KMS-11 (cell line): ENCODE measurements at regions not wholly inside any gene's neighbourhood (a gene's known extent, or its start where the extent isn't known, plus 50 kb on each side); places are given as distances from the start of the nearest gene placed in this dataset.
"Not testable (repeated sequence)": the region's sequence is repeated elsewhere in the genome, so short reads cannot be mapped to it uniquely, and the experiment has no call there.

Source experiments
- H2AFZ ChIP-seq: fragments of 200-600 bp; sonication (generic); 2 replicates; pipeline ENCODE4 v1.6.1; 2016; ENCODE audit warnings: antibody characterized with exemption, mixed run types, low read depth
- H3K27ac ChIP-seq: fragments of 200-600 bp; sonication (generic); 2 replicates; pipeline ENCODE4 v1.6.1; 2016; ENCODE audit warnings: mild to moderate bottlenecking, mixed run types
- H3K27me3 ChIP-seq: fragments of 200-600 bp; sonication (generic); 2 replicates; pipeline ENCODE4 v1.6.1; 2017; ENCODE audit warnings: mild to moderate bottlenecking, low read depth, mixed run types, moderate library complexity; ENCODE audit not compliant: insufficient read depth
- H3K36me3 ChIP-seq: fragments of 200-600 bp; sonication (generic); 2 replicates; pipeline ENCODE4 v1.6.1; 2017; ENCODE audit warnings: mild to moderate bottlenecking, mixed run types; ENCODE audit not compliant: insufficient read depth
- H3K4me1 ChIP-seq: fragments of 200-600 bp; sonication (generic); 2 replicates; pipeline ENCODE4 v1.6.1; 2016; ENCODE audit warnings: mild to moderate bottlenecking, low read depth, mixed run types; ENCODE audit not compliant: poor library complexity, severe bottlenecking
- H3K4me2 ChIP-seq: fragments of 200-600 bp; sonication (generic); 2 replicates; pipeline ENCODE4 v1.7.0; 2016; ENCODE audit warnings: mild to moderate bottlenecking, mixed run types
- H3K4me3 ChIP-seq: fragments of 200-600 bp; sonication (generic); IDR thresholded peaks from 2 replicates; pipeline ENCODE4 v1.6.1; 2017; ENCODE audit warnings: low read depth, low read length, mixed read lengths; ENCODE audit not compliant: insufficient read depth
- H3K79me2 ChIP-seq: fragments of 200-600 bp; sonication (generic); 2 replicates; pipeline ENCODE4 v1.6.1; 2016; ENCODE audit warnings: low read depth, mixed run types; ENCODE audit not compliant: insufficient read depth
- H3K9ac ChIP-seq: fragments of 200-600 bp; sonication (generic); 2 replicates; pipeline ENCODE4 v1.6.1; 2016; ENCODE audit warnings: mild to moderate bottlenecking, mixed run types
- H4K20me1 ChIP-seq: fragments of 200-600 bp; sonication (generic); 2 replicates; pipeline ENCODE4 v1.6.1; 2016; ENCODE audit warnings: mild to moderate bottlenecking, mixed run types; ENCODE audit not compliant: insufficient read depth
- TF ChIP-seq, protein P1 (sequence below): fragments of 200-600 bp; sonication (generic); conservative IDR thresholded peaks from 2 replicates; pipeline ENCODE4 v1.6.1; 2017; ENCODE audit warnings: low read depth, mild to moderate bottlenecking, antibody characterized with exemption, low read length, moderate library complexity, mixed read lengths

DNA sequence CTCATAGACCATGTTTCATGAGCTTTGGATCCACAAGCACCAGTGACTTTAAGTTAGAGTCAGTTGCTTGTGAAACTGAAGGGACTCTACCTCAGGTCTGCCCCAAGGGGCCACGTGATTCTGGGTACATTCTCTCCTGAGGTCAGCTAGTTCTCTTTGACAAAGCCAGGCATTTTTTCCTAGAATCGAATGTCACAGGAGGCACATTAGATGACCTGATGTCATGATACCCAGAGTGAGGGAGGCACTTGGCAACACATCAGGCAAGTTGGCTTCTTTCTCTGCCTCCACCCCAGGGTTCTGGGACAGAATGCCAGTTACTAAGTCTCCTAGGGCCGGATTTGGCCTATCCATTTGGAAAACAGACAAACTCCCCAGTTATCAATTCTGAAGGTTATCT, 93.0 kb downstream of the APIP start:
- Histone ChIP-seq H4K20me1 (no peaks in the 10 kb centered on the region), H2AFZ (no peak overlapping the region), H3K9ac (no peak overlapping the region), H3K4me2 (peak overlapping the region; percentile 83), H3K36me3 (no peaks in the 10 kb centered on the region), H3K4me3 (no peak overlapping the region), H3K27ac (no peak overlapping the region; the same call in 1 of the 2 replicates), H3K27me3 (no peaks in the 10 kb centered on the region), H3K79me2 (no peaks in the 10 kb centered on the region), H3K4me1 (peaks cover 96% of the 10 kb centered on the region)
- TF ChIP-seq, protein P1, sequence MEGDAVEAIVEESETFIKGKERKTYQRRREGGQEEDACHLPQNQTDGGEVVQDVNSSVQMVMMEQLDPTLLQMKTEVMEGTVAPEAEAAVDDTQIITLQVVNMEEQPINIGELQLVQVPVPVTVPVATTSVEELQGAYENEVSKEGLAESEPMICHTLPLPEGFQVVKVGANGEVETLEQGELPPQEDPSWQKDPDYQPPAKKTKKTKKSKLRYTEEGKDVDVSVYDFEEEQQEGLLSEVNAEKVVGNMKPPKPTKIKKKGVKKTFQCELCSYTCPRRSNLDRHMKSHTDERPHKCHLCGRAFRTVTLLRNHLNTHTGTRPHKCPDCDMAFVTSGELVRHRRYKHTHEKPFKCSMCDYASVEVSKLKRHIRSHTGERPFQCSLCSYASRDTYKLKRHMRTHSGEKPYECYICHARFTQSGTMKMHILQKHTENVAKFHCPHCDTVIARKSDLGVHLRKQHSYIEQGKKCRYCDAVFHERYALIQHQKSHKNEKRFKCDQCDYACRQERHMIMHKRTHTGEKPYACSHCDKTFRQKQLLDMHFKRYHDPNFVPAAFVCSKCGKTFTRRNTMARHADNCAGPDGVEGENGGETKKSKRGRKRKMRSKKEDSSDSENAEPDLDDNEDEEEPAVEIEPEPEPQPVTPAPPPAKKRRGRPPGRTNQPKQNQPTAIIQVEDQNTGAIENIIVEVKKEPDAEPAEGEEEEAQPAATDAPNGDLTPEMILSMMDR = no peak

DNA sequence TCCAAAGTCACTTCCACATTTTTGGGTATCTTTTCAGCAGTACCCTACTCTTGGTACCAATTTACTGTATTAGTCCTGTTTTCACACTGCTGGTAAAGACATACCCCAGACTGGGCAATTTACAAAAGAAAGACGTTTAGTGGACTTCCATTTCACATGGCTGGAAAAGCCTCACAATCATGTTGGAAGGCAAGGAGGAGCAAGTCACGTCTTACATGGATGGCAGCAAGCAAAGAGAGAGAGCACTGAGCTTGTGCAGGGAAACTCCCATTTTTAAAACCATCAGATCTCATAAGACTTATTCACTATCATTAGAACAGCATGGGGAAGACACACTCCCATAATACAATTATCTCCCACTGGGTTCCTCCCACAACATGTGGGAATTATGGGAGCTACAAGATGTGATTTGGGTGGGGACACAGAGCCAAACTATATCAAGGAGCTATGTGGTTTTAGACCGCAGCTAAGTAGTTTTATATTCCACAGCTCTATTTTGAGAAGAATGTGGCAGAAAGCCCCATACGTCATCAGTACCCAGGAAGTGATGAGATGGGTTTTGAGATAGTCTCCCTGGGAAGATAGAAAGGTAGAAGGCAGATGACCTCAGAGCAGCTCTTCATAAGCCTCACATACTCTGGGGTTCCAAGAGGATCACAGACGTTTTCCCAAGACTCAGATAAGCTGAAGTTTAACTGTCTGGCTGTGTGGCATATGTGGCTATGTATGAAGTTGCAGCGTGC, 96.3 kb downstream of the APIP start:
- Histone ChIP-seq H2AFZ (peak overlapping the region; percentile 18; the same call in 1 of the 2 replicates), H3K27ac (peak overlapping the region; percentile 51; the same call in 1 of the 2 replicates), H3K79me2 (no peaks in the 10 kb centered on the region), H4K20me1 (no peaks in the 10 kb centered on the region), H3K4me1 (peaks cover 84% of the 10 kb centered on the region), H3K4me3 (no peak overlapping the region), H3K36me3 (no peaks in the 10 kb centered on the region), H3K27me3 (no peaks in the 10 kb centered on the region), H3K4me2 (peak overlapping the region; percentile 83), H3K9ac (no peak overlapping the region)
- TF ChIP-seq, protein P1 = no peak

DNA sequence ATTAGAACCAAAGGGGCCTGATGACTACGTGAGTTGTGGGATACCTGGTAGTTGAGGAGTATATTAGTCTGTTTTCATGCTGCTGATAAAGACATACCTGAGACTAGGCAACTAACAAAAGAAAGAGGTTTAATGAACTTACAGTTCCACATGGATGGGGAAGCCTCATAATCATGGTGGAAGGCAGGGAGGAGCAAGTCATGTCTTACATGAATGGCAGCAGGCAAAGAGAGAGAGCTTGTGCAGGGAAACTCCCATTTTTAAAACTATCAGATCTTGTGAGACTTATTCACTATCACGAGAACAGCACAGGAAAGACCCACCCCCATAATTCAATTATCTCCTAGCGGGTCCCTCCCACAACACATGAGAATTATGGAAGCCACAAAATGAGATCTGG, 98.4 kb downstream of the APIP start:
- not testable (repeated sequence) for H4K20me1 ChIP-seq

DNA sequence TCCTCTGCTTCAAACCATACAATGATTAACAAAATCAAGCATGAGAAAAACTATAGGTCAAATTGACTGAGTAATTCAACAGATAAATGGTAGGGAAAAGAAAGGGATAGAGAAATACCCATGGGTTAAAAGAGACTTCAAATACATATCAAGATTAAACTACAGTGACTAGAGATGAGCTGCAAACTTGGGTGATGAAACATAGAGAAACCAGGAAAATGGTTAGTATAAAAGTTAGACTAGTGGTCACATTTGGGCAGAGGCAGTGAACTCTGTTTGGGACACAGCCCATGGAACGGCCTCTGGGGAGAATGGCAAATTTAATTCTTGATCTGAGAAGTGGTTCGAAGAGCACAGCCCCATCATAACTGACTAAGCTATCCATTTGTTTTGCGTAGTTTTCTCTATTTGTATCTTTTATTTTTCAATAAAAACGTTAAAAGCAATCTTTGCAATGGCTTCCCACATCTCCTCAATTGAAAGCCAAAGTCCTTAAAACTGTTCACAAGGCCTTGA, 99.4 kb downstream of the APIP start:
- H4K20me1 ChIP-seq = no peaks in the 10 kb centered on the region
- no peak overlapping the region for H2AFZ ChIP-seq
- no peak overlapping the region for H3K4me3 ChIP-seq
- H3K9ac ChIP-seq = no peak overlapping the region
- TF ChIP-seq, protein P1 = no peak
- no peaks in the 10 kb centered on the region for H3K79me2 ChIP-seq
- no peak overlapping the region for H3K4me2 ChIP-seq
- no peaks in the 10 kb centered on the region for H3K27me3 ChIP-seq
- no peaks in the 10 kb centered on the region for H3K36me3 ChIP-seq
- no peak overlapping the region for H3K27ac ChIP-seq
- peaks cover 60% of the 10 kb centered on the region for H3K4me1 ChIP-seq

More for the DNA sequence above, 98.4 kb downstream of the APIP start:
- not testable (repeated sequence) for H3K27me3 ChIP-seq, H3K9ac ChIP-seq, H3K27ac ChIP-seq, H3K4me2 ChIP-seq, H3K79me2 ChIP-seq, H3K4me3 ChIP-seq, H2AFZ ChIP-seq, H3K36me3 ChIP-seq
- peaks cover 71% of the 10 kb centered on the region for H3K4me1 ChIP-seq
